HuH-7 (cell line): ENCODE measurements at regions not wholly inside any gene's neighbourhood (a gene's known extent, or its start where the extent isn't known, plus 50 kb on each side); places are given as distances from the start of the nearest gene placed in this dataset.
"Not testable (repeated sequence)": the region's sequence is repeated elsewhere in the genome, so short reads cannot be mapped to it uniquely, and the experiment has no call there.

Experiments used
- DNase-seq: peaks from one replicate; pipeline ENCODE4 v3.0.0; 2011; ENCODE audit warnings: low spot score

GRCh38 chr10:23543691-23544380 lies 105.0 kb downstream of the OTUD1 start:
- no peak for DNase-seq

DNA sequence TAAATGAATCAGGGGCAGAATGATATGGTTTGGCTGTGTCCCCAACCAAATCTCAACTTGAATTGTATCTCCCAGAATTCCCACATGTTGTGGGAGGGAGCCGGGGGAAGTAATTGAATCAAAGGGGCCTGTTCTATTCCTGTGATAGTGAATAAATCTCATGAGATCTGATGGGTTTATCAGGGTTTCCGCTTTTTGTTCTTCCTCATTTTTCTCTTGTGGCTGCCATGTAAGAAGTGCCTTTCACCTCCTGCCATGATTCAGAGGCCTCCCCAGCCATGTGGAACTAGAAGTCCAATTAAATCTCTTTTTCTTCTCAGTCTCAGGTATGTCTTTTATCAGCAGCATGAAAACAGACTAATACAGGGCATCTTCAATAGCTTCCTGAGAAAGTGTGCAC lies 107.0 kb downstream of the OTUD1 start:
- not testable (repeated sequence) for DNase-seq

DNA sequence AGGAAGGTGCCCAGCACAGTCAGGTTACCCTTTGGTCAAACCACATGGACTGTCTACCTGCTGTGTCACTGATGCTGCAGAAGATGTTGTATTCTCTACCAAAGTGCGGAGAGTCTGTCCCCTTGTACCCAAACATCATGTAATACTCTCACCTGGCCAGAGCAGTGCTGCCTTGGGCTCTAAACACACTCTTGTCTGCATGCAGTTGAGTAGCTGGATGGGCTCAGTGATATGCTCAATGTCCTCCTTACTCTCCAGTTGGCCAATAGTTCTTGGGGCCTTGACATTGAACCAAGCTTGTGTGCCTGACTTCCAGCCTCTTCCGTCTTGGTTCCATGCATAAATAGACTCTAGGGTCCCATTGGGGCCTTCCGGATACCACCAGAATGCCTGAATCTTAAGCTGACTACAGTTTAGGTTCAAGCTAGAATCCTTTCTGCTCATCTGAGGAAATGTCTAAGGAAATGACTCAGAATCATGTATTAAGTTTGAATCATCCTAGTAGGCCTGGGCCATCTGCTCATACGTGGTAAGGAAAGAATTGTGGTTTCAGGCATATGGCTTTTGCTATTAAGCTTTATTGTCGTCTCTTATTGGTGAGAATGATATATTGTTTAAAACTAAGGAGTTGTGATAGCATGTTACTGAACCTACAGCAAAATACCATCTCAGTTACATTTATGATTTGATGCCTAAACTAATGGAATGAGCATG lies 118.0 kb downstream of the OTUD1 start:
- DNase-seq: no peak

DNA sequence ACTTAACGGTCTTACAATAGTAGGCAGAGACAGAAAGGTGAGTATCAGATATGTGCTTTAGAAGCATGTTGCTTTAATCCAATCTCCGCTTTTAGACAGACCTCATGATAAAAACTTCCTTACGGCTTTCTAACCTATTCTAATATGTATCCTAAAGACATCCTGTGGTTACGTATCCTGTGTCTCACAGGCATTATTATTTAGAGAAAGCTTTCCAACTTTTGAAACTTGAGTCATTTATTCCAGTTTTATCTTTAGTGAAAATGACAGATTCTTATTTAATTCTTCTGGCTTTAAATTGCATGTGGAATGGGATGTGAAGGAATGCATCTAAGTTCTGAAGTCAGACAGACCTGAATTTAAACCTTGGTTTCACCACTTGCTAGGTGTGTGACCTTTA lies 118.9 kb downstream of the OTUD1 start:
- no peak for DNase-seq

DNA sequence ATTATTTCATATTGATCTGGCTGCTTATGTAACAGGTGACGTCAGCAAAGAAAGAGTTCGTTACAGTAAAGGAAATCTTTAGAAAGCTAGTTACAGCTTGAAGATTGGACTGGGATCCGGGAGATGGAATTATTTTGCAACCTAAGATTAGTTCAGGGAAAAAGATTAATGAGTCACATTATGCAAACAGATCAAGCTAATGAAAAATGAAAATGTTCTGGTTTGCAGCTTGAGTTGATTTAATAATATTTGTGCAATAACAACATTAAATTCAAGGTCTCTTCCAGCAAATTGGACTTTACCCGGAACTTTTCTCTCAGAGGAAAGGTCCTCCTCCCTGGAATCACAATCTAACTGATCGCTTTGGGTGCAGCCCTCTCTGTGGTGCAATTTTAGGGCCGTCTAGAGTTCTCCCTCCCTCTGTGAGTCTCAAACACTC lies 119.5 kb downstream of the OTUD1 start:
- DNase-seq: no peak

- no peak for DNase-seq
These were observed 130.1 kb downstream of the OTUD1 start for GRCh38 chr10:23568996-23569395.

DNA sequence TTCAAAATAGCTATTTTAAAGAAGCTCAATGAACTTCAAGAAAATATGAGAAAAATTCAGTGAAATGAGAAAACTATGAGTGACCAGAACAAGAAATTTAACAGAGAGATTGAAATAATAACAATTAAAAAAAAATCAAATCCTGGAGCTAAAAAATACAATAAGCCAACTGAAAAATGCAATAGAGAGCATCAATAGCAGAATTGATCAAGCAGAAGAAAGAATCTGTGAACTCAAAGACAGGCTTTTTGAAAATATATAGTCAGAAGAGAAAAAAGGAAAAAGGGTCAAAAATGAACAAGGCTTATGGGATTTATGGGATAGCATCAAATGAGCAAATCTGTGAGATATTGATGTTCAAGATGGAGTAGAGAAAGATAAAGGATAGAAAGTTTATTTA lies 133.0 kb downstream of the OTUD1 start:
- DNase-seq: no peak

- no peak for DNase-seq
These were observed 143.1 kb downstream of the OTUD1 start for GRCh38 chr10:23581906-23582450.

DNA sequence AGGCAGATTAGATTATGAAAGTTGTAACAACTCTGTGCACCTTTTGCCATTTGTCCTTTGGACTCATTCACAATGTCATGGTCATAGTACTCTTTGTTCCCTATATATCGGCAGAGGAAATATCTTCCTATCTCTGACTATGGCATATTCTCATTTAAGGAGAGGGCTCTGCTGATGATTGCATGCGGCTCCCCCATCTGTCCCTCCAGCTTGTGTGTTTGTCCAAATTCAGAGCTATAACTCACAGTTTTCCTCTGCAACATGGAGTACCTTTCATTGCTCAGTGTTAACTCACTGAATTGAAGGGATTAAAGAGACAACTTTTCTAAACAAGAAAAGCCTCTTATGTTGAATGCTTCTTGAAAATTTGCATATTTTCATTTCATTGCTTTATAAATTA lies 145.5 kb downstream of the OTUD1 start:
- DNase-seq: no peak

DNA sequence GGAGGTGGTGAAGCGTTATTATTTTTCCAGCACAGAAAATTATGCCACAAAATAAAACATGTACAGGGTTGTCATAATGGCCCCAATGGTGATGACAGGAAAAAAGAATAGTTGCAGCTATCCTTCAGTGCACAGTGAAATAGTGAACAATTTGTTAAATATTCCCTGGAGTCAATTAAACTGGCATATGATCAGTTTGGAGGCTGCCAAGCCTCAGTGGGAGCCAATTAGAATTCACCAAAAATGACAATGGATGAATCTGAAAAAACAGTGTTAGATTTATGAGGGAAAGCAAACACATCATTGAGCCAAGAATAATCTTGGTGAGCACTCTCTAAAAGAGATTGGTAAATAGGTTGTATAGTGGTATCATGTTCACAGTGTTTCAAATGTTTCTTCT lies 146.3 kb downstream of the OTUD1 start:
- no peak for DNase-seq

GRCh38 chr10:23585666-23586065 lies 146.8 kb downstream of the OTUD1 start:
- no peak for DNase-seq

GRCh38 chr10:23595278-23595677 lies 156.4 kb downstream of the OTUD1 start:
- not testable (repeated sequence) for DNase-seq

GRCh38 chr10:23604613-23605012 lies 165.7 kb downstream of the OTUD1 start:
- no peak for DNase-seq

DNA sequence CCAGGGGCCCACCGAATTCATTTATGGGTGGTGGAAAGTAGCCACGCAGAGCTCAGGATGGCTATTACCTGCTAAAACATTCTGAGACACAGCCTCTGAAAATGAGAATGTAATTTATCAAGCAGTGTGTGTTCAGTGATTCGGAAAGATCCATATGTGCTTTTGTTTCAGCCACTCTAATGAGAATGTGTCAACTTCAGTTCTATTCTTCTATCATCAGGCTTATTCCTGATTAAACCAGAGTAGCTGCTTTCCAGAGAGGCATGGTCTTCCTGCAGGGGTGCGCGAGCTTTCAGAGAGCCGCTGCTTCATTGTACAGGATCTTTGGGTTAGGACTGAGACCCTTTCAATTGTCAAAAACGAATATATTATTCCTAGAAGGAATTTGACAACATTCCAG lies 167.6 kb downstream of the OTUD1 start:
- no peak for DNase-seq

- no peak for DNase-seq
These were observed 170.1 kb downstream of the OTUD1 start for GRCh38 chr10:23608926-23609325.

GRCh38 chr10:23610626-23611307 lies 171.9 kb downstream of the OTUD1 start:
- no peak for DNase-seq

DNA sequence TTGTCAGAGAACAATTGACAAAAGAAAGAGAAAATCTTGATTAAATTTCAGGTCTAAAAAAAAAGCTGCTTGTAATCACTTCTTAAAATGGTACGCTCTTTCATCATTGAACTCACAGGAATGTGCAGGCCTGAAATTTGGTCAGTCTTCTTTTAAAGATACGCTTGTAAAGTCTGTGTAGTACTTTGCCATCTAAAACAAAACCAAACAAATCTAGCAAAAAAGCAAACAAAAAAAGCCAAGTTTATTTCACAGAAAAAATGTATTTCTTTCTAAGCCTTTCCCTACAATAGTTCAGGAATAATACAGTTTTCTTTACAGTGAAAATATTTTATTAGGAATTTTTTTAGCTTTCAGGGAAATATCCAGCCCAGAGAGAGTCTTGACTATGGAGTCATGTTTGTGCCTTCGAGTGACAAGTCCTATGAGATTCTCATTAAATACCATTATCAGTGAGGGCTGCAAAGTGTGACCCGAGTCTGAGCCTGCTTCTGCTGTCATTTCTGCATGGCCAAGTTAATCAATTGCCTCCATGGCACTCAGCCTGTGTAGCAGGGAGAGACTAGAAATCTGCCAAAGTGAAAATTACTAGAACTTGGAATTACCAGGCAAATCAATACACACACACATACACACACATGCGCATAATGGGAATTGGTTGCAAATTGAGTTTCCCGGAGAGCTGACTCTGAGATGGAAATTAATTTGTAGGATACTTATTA lies 172.6 kb downstream of the OTUD1 start:
- DNase-seq: no peak

- DNase-seq: no peak
These were observed 175.0 kb downstream of the OTUD1 start for GRCh38 chr10:23613900-23614299.

DNA sequence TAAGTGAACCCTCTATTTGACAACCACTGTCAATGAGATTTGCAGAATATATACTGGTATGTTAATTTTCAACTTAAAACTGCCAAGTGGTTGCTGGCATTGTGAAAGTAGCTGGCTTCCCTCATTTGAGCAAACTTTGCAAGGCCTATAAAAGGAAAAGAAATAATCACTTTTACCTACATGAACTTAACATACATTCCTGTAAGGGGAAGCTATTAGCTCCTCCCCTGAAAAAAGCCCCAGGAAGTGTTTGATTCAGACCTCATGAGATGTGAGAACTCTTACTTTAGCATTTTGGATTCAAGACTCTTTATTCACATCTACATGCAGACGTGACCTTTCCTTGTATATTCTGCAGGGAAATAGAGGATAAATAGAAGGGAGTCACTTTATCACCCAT lies 175.6 kb downstream of the OTUD1 start:
- DNase-seq: no peak

DNA sequence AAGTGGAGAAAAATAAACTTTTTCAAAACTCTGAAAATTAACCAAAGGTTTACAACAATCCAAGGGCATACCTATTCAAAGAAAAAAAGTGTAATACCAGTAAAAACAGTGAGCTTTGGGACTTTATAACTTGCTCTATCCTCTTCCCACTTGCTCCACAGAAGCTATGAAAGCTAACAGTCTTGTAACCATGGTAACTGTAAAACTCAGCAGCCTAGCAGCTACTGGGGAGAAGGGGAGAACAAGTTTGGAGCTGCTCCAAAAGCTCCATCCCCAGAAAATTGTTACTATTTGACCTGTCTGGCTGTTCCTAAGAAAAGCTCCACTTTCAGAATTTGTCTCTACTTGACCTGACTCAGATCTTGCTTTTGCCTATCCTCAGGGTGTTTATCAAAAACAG lies 191.5 kb downstream of the OTUD1 start:
- no peak for DNase-seq

DNA sequence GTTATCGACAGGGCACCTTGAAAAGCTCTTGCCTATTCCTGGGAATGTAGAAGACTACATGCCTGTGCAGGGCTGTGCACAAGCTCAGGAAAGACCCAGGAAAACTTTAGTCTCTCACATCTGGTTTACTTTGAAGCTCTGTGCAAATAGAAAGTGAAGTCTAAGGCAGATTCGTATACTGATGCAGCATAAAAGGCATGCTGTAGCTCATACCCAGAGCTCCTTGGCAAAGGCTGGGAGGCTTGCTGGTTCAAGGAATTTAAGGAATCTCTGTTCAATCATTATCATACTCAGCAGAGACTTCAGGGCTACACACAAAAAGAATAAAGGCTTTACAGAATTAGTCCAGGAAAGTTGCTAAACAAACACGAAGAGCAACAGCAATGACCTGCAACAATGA lies 192.0 kb downstream of the OTUD1 start:
- DNase-seq: no peak

GRCh38 chr10:23643111-23643780 lies 204.4 kb downstream of the OTUD1 start:
- DNase-seq: no peak
